ENCODE measurements at regions not wholly inside any gene's neighbourhood (a gene's known extent, or its start where the extent isn't known, plus 50 kb on each side); places are given as distances from the start of the nearest gene placed in this dataset.

DNA sequence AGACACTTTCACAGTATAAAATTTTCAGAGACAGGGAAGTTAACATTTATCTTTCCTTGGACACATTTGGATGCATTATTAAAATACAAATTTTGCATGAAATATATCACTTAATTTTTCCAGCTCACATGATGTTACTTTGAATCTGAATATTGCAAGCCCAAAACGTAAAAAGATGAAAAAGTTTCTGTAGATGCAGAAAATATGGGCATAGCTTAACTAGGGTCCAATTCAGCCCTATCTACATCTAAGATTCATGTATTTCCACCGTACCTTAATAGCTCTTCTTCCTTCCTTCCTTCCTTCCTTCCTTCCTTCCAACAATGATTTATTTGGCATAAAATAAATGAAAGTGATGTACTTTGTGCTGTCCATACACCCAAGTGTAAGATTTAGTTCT, 1084.6 kb upstream of the TMEFF2 start:
- no peak for DNase-seq
- no peaks in the 10 kb centered on the region for H3K36me3 Mint-ChIP-seq (ENCODE audit: low read depth)
- intact Hi-C loops (cut with micrococcal nuclease) = no loop called here
- no peak overlapping the region for H3K27ac Mint-ChIP-seq
- no peaks in the 10 kb centered on the region for H3K27me3 Mint-ChIP-seq (ENCODE audit: low read depth)
- H3K9me3 Mint-ChIP-seq = no peaks in the 10 kb centered on the region
- no peaks in the 10 kb centered on the region for H3K4me1 Mint-ChIP-seq (ENCODE audit: low read depth)
- H3K4me3 Mint-ChIP-seq = no peak overlapping the region
- CTCF ChIA-PET = no interaction called here

DNA sequence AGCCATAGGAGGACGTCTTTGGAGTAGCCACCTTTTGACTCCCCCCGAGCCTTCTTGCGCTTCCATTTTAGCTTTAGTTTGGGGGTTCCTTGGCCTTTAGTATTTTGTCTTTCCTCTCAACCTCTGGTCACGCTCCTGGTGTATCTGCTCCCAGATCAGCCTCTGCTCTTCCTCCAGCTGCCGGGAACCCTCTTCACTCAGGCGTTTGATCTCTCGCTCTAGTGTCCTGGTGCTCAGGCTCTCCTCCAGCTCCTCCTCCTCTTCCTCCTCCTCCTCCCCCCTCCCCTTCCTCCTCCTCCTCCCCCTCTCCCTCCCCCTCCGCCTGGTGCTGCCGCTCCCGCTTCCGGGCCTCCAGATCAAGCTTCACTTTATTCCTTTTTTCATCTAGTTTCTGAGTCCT, 1082.3 kb upstream of the TMEFF2 start:
- Mint-ChIP-seq H3K27me3 (ENCODE audit: low read depth) (no peaks in the 10 kb centered on the region), H3K4me1 (ENCODE audit: low read depth) (no peaks in the 10 kb centered on the region), H3K4me3 (no peak overlapping the region), H3K27ac (no peak overlapping the region), H3K9me3 (no peaks in the 10 kb centered on the region), H3K36me3 (ENCODE audit: low read depth) (no peaks in the 10 kb centered on the region)
- CTCF ChIA-PET = no interaction called here
- intact Hi-C loops (cut with micrococcal nuclease) = no loop called here
- no peak for DNase-seq

- intact Hi-C loops (cut with micrococcal nuclease) = no loop called here
- Mint-ChIP-seq H3K9me3 (no peaks in the 10 kb centered on the region), H3K4me3 (no peak overlapping the region), H3K36me3 (ENCODE audit: low read depth) (no peaks in the 10 kb centered on the region), H3K27ac (no peak overlapping the region), H3K27me3 (ENCODE audit: low read depth) (no peaks in the 10 kb centered on the region), H3K4me1 (ENCODE audit: low read depth) (no peaks in the 10 kb centered on the region)
- no peak for DNase-seq
- CTCF ChIA-PET = no interaction called here
These were observed 1081.8 kb upstream of the TMEFF2 start for GRCh38 chr2:193276560-193276959.

DNA sequence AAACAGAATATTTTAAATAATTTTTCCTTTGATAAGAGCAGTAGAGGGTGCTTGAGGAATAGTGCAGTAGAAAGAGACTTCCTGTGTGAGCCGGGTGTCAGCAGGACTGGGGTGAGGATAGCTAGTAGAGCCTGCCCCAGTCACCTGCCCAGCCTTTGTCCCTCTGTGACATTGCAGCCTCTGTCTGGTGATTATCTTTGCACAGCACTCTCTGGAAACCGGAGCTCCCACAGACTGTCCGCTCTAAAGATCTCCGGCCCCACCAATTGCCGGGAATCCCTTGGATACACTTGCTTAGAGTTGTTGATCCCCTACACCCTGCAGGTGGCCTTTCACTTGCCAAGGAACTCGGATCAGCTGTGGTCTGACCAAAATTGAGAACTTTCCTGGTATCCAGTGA, 1081.3 kb upstream of the TMEFF2 start:
- Mint-ChIP-seq H3K27ac (no peak overlapping the region), H3K4me1 (ENCODE audit: low read depth) (no peaks in the 10 kb centered on the region), H3K4me3 (no peak overlapping the region), H3K9me3 (no peaks in the 10 kb centered on the region), H3K27me3 (ENCODE audit: low read depth) (no peaks in the 10 kb centered on the region), H3K36me3 (ENCODE audit: low read depth) (no peaks in the 10 kb centered on the region)
- CTCF ChIA-PET = no interaction called here
- DNase-seq = no peak
- intact Hi-C loops (cut with micrococcal nuclease) = no loop called here

DNA sequence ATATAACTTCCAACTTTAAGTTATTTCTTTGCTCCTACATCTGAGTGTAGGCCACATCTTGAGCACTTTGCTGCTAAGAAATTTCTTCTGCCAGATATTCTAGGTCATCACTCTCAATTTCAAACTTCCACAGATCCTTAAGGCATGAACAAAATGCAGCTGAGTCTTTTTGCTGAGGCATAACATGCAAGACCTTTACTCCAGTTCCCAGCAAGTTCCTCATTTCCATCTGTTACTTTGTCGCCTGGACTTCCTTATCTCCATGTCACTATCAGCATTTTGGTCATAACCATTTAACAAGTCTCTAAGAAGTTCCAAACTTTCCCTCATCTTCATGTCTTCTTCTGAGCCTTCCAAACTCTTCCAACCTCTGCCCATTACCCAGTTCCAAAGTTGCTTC, 1077.3 kb upstream of the TMEFF2 start:
- intact Hi-C loops (cut with micrococcal nuclease) = no loop called here
- no peaks in the 10 kb centered on the region for H3K9me3 Mint-ChIP-seq
- H3K36me3 Mint-ChIP-seq (ENCODE audit: low read depth) = no peaks in the 10 kb centered on the region
- no peak overlapping the region for H3K27ac Mint-ChIP-seq
- no peaks in the 10 kb centered on the region for H3K4me1 Mint-ChIP-seq (ENCODE audit: low read depth)
- no peaks in the 10 kb centered on the region for H3K27me3 Mint-ChIP-seq (ENCODE audit: low read depth)
- H3K4me3 Mint-ChIP-seq = no peak overlapping the region
- CTCF ChIA-PET = no interaction called here
- no peak for DNase-seq

DNA sequence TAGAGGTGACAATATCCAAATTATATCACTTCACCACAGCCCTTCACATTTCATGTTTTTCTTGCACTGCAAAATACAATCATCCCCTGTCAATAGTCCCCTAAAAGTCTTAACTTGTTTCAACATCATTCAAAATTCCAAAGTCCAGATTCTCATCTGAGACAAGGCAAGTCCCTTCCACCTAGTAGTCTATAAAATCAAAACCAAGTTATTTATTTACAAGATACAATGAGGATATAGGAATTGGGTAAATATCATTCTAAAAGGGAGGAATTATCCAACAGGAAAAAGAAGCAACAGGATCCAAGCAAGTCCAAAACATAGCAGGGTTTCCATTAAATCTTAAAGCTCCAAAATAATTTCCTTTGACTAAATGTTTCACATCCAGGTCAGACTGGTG, 1076.1 kb upstream of the TMEFF2 start:
- Mint-ChIP-seq H3K9me3 (no peaks in the 10 kb centered on the region), H3K27ac (no peak overlapping the region), H3K27me3 (ENCODE audit: low read depth) (no peaks in the 10 kb centered on the region), H3K36me3 (ENCODE audit: low read depth) (no peaks in the 10 kb centered on the region), H3K4me3 (no peak overlapping the region), H3K4me1 (ENCODE audit: low read depth) (no peaks in the 10 kb centered on the region)
- CTCF ChIA-PET = no interaction called here
- DNase-seq = no peak
- intact Hi-C loops (cut with micrococcal nuclease) = no loop called here

- Mint-ChIP-seq H3K4me1 (ENCODE audit: low read depth) (no peaks in the 10 kb centered on the region), H3K27me3 (ENCODE audit: low read depth) (no peaks in the 10 kb centered on the region), H3K4me3 (no peak overlapping the region), H3K36me3 (ENCODE audit: low read depth) (no peaks in the 10 kb centered on the region), H3K27ac (no peak overlapping the region), H3K9me3 (no peaks in the 10 kb centered on the region)
- no peak for DNase-seq
- CTCF ChIA-PET = no interaction called here
- intact Hi-C loops (cut with micrococcal nuclease) = no loop called here
These were observed 1072.8 kb upstream of the TMEFF2 start for GRCh38 chr2:193267496-193268002.

GRCh38 chr2:193253014-193253530, 1058.3 kb upstream of the TMEFF2 start:
- Mint-ChIP-seq H3K27me3 (ENCODE audit: low read depth) (no peaks in the 10 kb centered on the region), H3K36me3 (ENCODE audit: low read depth) (no peaks in the 10 kb centered on the region), H3K4me1 (ENCODE audit: low read depth) (no peaks in the 10 kb centered on the region), H3K27ac (no peak overlapping the region), H3K9me3 (peaks cover 1% of the 10 kb centered on the region), H3K4me3 (no peak overlapping the region)
- CTCF ChIA-PET = no interaction called here
- intact Hi-C loops (cut with micrococcal nuclease) = no loop called here
- no peak for DNase-seq

DNA sequence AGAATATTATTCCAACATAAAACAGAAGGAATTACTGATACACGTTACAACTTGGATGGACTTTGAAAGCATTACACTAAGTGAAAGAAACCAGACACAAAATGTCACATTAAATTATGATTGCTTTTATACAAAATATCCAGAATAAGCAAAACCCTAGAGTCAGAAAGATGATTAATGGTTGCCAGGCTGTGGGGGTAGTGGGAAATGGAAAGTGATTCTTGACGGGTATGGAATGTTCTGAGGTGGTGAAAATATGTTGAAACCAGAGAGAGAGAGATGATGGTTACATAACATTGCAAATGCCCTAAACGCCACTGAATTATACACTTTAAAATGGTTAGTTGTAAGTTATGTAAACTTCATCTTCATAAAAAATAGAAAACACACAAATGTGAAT, 1057.2 kb upstream of the TMEFF2 start:
- Mint-ChIP-seq H3K4me1 (ENCODE audit: low read depth) (no peaks in the 10 kb centered on the region), H3K4me3 (no peak overlapping the region), H3K27ac (no peak overlapping the region), H3K27me3 (ENCODE audit: low read depth) (no peaks in the 10 kb centered on the region), H3K9me3 (peaks cover 1% of the 10 kb centered on the region), H3K36me3 (ENCODE audit: low read depth) (no peaks in the 10 kb centered on the region)
- no peak for DNase-seq
- intact Hi-C loops (cut with micrococcal nuclease) = no loop called here
- CTCF ChIA-PET = no interaction called here

GRCh38 chr2:193250389-193250788, 1055.7 kb upstream of the TMEFF2 start:
- intact Hi-C loops (cut with micrococcal nuclease) = no loop called here
- CTCF ChIA-PET = no interaction called here
- DNase-seq = no peak
- Mint-ChIP-seq H3K9me3 (peaks cover 1% of the 10 kb centered on the region), H3K4me3 (no peak overlapping the region), H3K36me3 (ENCODE audit: low read depth) (no peaks in the 10 kb centered on the region), H3K4me1 (ENCODE audit: low read depth) (no peaks in the 10 kb centered on the region), H3K27ac (no peak overlapping the region), H3K27me3 (ENCODE audit: low read depth) (no peaks in the 10 kb centered on the region)

- DNase-seq = no peak
- H3K4me3 Mint-ChIP-seq = no peak overlapping the region
- intact Hi-C loops (cut with micrococcal nuclease) = no loop called here
- H3K36me3 Mint-ChIP-seq (ENCODE audit: low read depth) = no peaks in the 10 kb centered on the region
- no peaks in the 10 kb centered on the region for H3K4me1 Mint-ChIP-seq (ENCODE audit: low read depth)
- H3K27me3 Mint-ChIP-seq (ENCODE audit: low read depth) = no peaks in the 10 kb centered on the region
- no peak overlapping the region for H3K27ac Mint-ChIP-seq
- H3K9me3 Mint-ChIP-seq = peaks cover 2% of the 10 kb centered on the region
- CTCF ChIA-PET = no interaction called here
These were observed 1046.0 kb upstream of the TMEFF2 start for GRCh38 chr2:193240752-193241151.

GRCh38 chr2:193231634-193232033, 1036.9 kb upstream of the TMEFF2 start:
- no peaks in the 10 kb centered on the region for H3K36me3 Mint-ChIP-seq (ENCODE audit: low read depth)
- no peak overlapping the region for H3K27ac Mint-ChIP-seq
- DNase-seq = no peak
- H3K4me3 Mint-ChIP-seq = no peak overlapping the region
- CTCF ChIA-PET = no interaction called here
- H3K4me1 Mint-ChIP-seq (ENCODE audit: low read depth) = no peaks in the 10 kb centered on the region
- intact Hi-C loops (cut with micrococcal nuclease) = no loop called here
- H3K27me3 Mint-ChIP-seq (ENCODE audit: low read depth) = peaks cover 2% of the 10 kb centered on the region
- H3K9me3 Mint-ChIP-seq = no peaks in the 10 kb centered on the region

DNA sequence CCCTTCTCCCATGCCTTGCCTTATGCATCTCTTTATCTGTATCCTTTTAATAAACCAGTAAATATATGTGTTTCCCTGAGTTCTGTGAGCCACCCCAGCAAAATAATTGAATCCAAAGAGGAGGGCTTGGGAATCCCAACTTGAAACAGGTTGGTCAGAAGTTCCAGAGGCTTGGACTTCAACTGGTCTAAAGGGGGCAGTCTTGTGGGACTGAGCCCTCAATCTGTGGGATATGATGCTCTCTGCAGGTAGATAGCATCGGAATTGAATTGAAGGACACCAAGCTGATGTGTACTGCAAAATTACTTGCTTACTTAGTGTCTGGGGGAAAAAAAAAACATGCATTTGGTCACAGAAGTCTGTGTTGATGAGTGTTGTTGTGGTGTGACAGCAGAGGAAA, 1033.5 kb upstream of the TMEFF2 start:
- no peak overlapping the region for H3K4me3 Mint-ChIP-seq
- intact Hi-C loops (cut with micrococcal nuclease) = no loop called here
- CTCF ChIA-PET = no interaction called here
- H3K9me3 Mint-ChIP-seq = no peaks in the 10 kb centered on the region
- DNase-seq = no peak
- no peak overlapping the region for H3K27ac Mint-ChIP-seq
- no peaks in the 10 kb centered on the region for H3K36me3 Mint-ChIP-seq (ENCODE audit: low read depth)
- no peaks in the 10 kb centered on the region for H3K4me1 Mint-ChIP-seq (ENCODE audit: low read depth)
- H3K27me3 Mint-ChIP-seq (ENCODE audit: low read depth) = peaks cover 2% of the 10 kb centered on the region

DNA sequence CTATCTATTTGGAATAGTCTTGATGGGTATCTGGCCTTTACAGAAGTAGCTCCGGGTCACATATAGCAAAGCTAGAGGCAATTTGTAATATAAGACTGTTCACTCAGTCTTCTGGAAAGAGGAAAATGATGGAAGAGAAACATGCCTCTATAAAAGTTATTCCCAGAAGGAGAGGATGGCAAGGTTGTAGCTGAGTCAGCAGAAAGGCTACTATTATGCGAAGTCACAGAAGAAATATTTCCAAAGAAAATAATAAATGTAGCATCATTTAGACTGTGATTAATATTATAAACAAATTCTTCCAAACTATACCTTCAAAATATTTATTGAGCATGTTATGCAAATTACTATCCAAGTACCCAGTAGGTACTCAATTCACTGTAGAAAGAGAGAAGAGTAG, 1027.7 kb upstream of the TMEFF2 start:
- no peak overlapping the region for H3K4me3 Mint-ChIP-seq
- CTCF ChIA-PET = no interaction called here
- H3K27ac Mint-ChIP-seq = no peak overlapping the region
- intact Hi-C loops (cut with micrococcal nuclease) = no loop called here
- H3K9me3 Mint-ChIP-seq = no peaks in the 10 kb centered on the region
- no peaks in the 10 kb centered on the region for H3K36me3 Mint-ChIP-seq (ENCODE audit: low read depth)
- DNase-seq = no peak
- no peaks in the 10 kb centered on the region for H3K4me1 Mint-ChIP-seq (ENCODE audit: low read depth)
- H3K27me3 Mint-ChIP-seq (ENCODE audit: low read depth) = no peaks in the 10 kb centered on the region

Measured in activated naive CD4-positive, alpha-beta T cell treated with anti-CD3 and anti-CD28 coated beads for 36 hours (primary cell).